Breast epithelium (tissue), 3 donors: ENCODE measurements at regions not wholly inside any gene's neighbourhood (a gene's known extent, or its start where the extent isn't known, plus 50 kb on each side); places are given as distances from the start of the nearest gene placed in this dataset.

ENCODE experiments used
- CTCF ChIP-seq, 3 donors: fragments of 450-650 bp; IDR thresholded peaks; one replicate each; pipeline ENCODE4 v1.5.1; 2016 to 2017; ENCODE audit warnings: antibody characterized with exemption in 3 of 3, mild to moderate bottlenecking in 3 of 3, moderate library complexity in 3 of 3
- POLR2A ChIP-seq: fragments of 450-650 bp; IDR thresholded peaks from one replicate; pipeline ENCODE4 v1.6.1; 2016; ENCODE audit warnings: antibody characterized with exemption, mild to moderate bottlenecking, moderate library complexity

- TF ChIP-seq CTCF (IDR thresholded peaks at IDR 0.05) (no peak), POLR2A (no peak)
These were observed 92.8 kb upstream of the BCL6 start for GRCh38 chr3:187838016-187838540.
